CD4-positive, alpha-beta memory T cell (primary cell): ENCODE measurements at regions not wholly inside any gene's neighbourhood (a gene's known extent, or its start where the extent isn't known, plus 50 kb on each side); places are given as distances from the start of the nearest gene placed in this dataset.

Source experiments
- CTCF ChIA-PET: fragments of 350-600 bp; sonication (Branson Sonifier 250); formaldehyde crosslinking; loops from one replicate; lab custom pipeline; 2021; ENCODE audit warnings: inconsistent platforms; ENCODE audit not compliant: partially characterized antibody; lab: Charles Lee
- POLR2A ChIA-PET: fragments of 350-600 bp; sonication (Branson Sonifier 250); formaldehyde crosslinking; loops from one replicate; lab custom pipeline; 2021; ENCODE audit not compliant: partially characterized antibody; lab: Charles Lee
- DNase-seq, 5 donors: peaks; one replicate each; pipeline versions ENCODE4 v3.0.0 to v3.0.0-alpha.2; 2020 to 2022; ENCODE audit warnings: mixed read lengths in 1 of 5
- H3K27ac ChIP-seq: one replicate; pipeline ENCODE4 v1.7.0; 2013; ENCODE audit warnings: low read depth, low read length
- H3K27me3 ChIP-seq: 2 replicates; pipeline ENCODE4 v1.7.0; 2013; ENCODE audit warnings: mild to moderate bottlenecking, low read length, moderate library complexity; ENCODE audit not compliant: insufficient read depth
- H3K36me3 ChIP-seq: 2 replicates; pipeline ENCODE4 v1.7.0; 2013; ENCODE audit warnings: mild to moderate bottlenecking, low read length, moderate library complexity; ENCODE audit not compliant: insufficient read depth
- H3K4me1 ChIP-seq: 2 replicates; pipeline ENCODE4 v1.7.0; 2013; ENCODE audit warnings: mild to moderate bottlenecking, low read length, moderate library complexity; ENCODE audit not compliant: insufficient read depth
- H3K4me3 ChIP-seq, 2 donors: one replicate each; pipeline ENCODE4 v1.7.0; 2013; ENCODE audit warnings: low read length in 2 of 2, mild to moderate bottlenecking in 1 of 2
- H3K9me3 ChIP-seq, 2 donors: one replicate each; pipeline ENCODE4 v1.7.0; 2013; ENCODE audit warnings: low read length in 2 of 2, control low read depth in 1 of 2; ENCODE audit not compliant: control insufficient read depth in 1 of 2
- H3K27ac Mint-ChIP-seq, 7 donors: one replicate each; pipeline ENCODE4 v1.8.0; 2020 to 2021; ENCODE audit warnings: mixed read lengths in 7 of 7, mild to moderate bottlenecking in 6 of 7, inconsistent platforms in 3 of 7, moderate library complexity in 3 of 7
- H3K27me3 Mint-ChIP-seq, 2 donors: one replicate each; pipeline ENCODE4 v1.8.0; 2020 to 2021; ENCODE audit warnings: mixed read lengths in 2 of 2
- H3K36me3 Mint-ChIP-seq, 2 donors: one replicate each; pipeline ENCODE4 v1.8.0; 2020 to 2021; ENCODE audit warnings: mixed read lengths in 2 of 2, inconsistent platforms in 1 of 2, mild to moderate bottlenecking in 1 of 2
- H3K4me1 Mint-ChIP-seq, 4 donors: one replicate each; pipeline ENCODE4 v1.8.0; 2020 to 2021; ENCODE audit warnings: mixed read lengths in 4 of 4, mild to moderate bottlenecking in 1 of 4
- H3K4me3 Mint-ChIP-seq, 8 donors: one replicate each; pipeline ENCODE4 v1.8.0; 2020 to 2021; ENCODE audit warnings: mixed read lengths in 8 of 8, mild to moderate bottlenecking in 7 of 8, moderate library complexity in 6 of 8, inconsistent platforms in 3 of 8
- H3K9me3 Mint-ChIP-seq, 8 donors: one replicate each; pipeline ENCODE4 v1.8.0; 2020 to 2021; ENCODE audit warnings: mixed read lengths in 8 of 8, mild to moderate bottlenecking in 5 of 8, inconsistent platforms in 3 of 8, moderate library complexity in 1 of 8
- intact Hi-C: fragments of 100-400 bp; cut with micrococcal nuclease; formaldehyde crosslinking; loops from one replicate; pipeline ENCODE4 v1.15.1; 2023

GRCh38 chr10:131668903-131669302 lies 231.9 kb upstream of the PPP2R2D start:
- Histone ChIP-seq H3K27ac (no peak overlapping the region), H3K27me3 (no peaks in the 10 kb centered on the region), H3K4me3 (no peak overlapping the region), H3K4me1 (no peaks in the 10 kb centered on the region), H3K36me3 (no peaks in the 10 kb centered on the region), H3K9me3 (no peaks in the 10 kb centered on the region)
- Mint-ChIP-seq H3K4me3 (no peak overlapping the region), H3K27ac (no peak overlapping the region), H3K4me1 (no peaks in the 10 kb centered on the region), H3K9me3 (peaks cover 0 to 17% (median 3%) of the 10 kb centered on the region in 8 donors), H3K36me3 (no peaks in the 10 kb centered on the region), H3K27me3 (no peaks in the 10 kb centered on the region)
- ChIA-PET POLR2A (no interaction called here), CTCF (no interaction called here)
- intact Hi-C loops: no loop called here
- no peak for DNase-seq

DNA sequence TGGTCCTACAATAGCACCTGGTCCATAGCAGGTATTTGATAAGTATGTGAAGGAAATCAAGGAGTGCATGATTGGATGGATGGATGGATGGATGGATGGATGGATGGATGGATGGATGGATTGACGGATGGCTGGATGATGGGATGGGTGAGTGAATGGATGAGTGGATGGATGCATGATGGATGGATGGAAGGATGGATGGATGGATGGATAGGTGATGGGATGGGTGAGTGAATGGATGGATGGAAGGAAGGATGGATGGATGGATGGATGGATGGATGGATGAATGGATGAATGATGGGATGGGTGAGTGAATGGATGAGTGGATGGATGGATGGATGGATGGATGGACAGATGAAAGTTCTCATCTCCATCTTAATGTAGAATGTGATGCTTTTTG lies 231.0 kb upstream of the PPP2R2D start:
- no peak for DNase-seq
- no peaks in the 10 kb centered on the region for H3K27me3 ChIP-seq
- ChIA-PET POLR2A (no interaction called here), CTCF (no interaction called here)
- H3K9me3 ChIP-seq: no peaks in the 10 kb centered on the region
- Mint-ChIP-seq H3K27me3 (no peaks in the 10 kb centered on the region), H3K27ac (no peak overlapping the region), H3K36me3 (no peaks in the 10 kb centered on the region), H3K9me3 (peaks cover 0 to 17% (median 3%) of the 10 kb centered on the region in 8 donors), H3K4me1 (no peaks in the 10 kb centered on the region), H3K4me3 (no peak overlapping the region)
- H3K4me1 ChIP-seq: no peaks in the 10 kb centered on the region
- intact Hi-C loops: no loop called here
- H3K27ac ChIP-seq: no peak overlapping the region
- no peak overlapping the region for H3K4me3 ChIP-seq
- H3K36me3 ChIP-seq: no peaks in the 10 kb centered on the region

- H3K4me3 ChIP-seq: no peak overlapping the region
- DNase-seq: no peak
- ChIA-PET CTCF (no interaction called here), POLR2A (no interaction called here)
- peaks cover 0 to 17% (median 3%) of the 10 kb centered on the region in 8 donors for H3K9me3 Mint-ChIP-seq
- H3K27ac Mint-ChIP-seq: no peak overlapping the region
- no peaks in the 10 kb centered on the region for H3K27me3 Mint-ChIP-seq
- no peaks in the 10 kb centered on the region for H3K4me1 ChIP-seq
- H3K9me3 ChIP-seq: no peaks in the 10 kb centered on the region
- no peaks in the 10 kb centered on the region for H3K36me3 ChIP-seq
- no peak overlapping the region for H3K4me3 Mint-ChIP-seq
- H3K4me1 Mint-ChIP-seq: no peaks in the 10 kb centered on the region
- no peaks in the 10 kb centered on the region for H3K36me3 Mint-ChIP-seq
- H3K27ac ChIP-seq: no peak overlapping the region
- intact Hi-C loops: no loop called here
- no peaks in the 10 kb centered on the region for H3K27me3 ChIP-seq
These were observed 230.5 kb upstream of the PPP2R2D start for GRCh38 chr10:131670341-131670740.

DNA sequence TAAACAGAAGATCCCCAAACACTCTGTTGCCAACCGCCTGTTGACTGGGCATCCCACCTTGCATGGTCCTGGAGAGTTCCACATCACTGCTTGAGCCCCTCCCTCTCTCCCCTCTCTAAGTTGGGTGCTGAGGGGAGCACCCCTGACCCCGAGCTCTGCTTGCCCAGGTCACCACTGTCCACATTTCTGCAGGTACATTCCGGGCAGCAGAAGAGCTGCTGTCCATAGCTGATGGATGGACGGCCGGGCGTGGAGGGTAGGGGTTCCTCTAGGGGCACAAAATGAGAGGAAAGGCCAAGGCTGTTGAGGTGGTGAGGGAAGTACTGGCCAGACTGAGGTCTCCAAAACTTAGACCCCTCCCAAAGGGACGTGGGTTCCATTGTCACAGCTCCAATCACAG lies 227.4 kb upstream of the PPP2R2D start:
- no peaks in the 10 kb centered on the region for H3K36me3 Mint-ChIP-seq

GRCh38 chr10:131674130-131674529 lies 226.7 kb upstream of the PPP2R2D start:
- Histone ChIP-seq H3K4me3 (no peak overlapping the region), H3K36me3 (no peaks in the 10 kb centered on the region), H3K27me3 (no peaks in the 10 kb centered on the region), H3K9me3 (no peaks in the 10 kb centered on the region), H3K27ac (no peak overlapping the region), H3K4me1 (no peaks in the 10 kb centered on the region)
- H3K27ac Mint-ChIP-seq: no peak overlapping the region
- ChIA-PET CTCF (no interaction called here), POLR2A (no interaction called here)
- no peak overlapping the region for H3K4me3 Mint-ChIP-seq
- intact Hi-C loops: no loop called here
- no peak for DNase-seq
- no peaks in the 10 kb centered on the region for H3K36me3 Mint-ChIP-seq
- H3K27me3 Mint-ChIP-seq: no peaks in the 10 kb centered on the region
- H3K4me1 Mint-ChIP-seq: no peaks in the 10 kb centered on the region
- H3K9me3 Mint-ChIP-seq: peaks cover 0 to 22% (median 3%) of the 10 kb centered on the region in 8 donors

More for the DNA sequence above, 227.4 kb upstream of the PPP2R2D start:
- ChIA-PET POLR2A (no interaction called here), CTCF (no interaction called here)
- DNase-seq: no peak
- Histone ChIP-seq H3K27me3 (no peaks in the 10 kb centered on the region), H3K9me3 (no peaks in the 10 kb centered on the region), H3K36me3 (no peaks in the 10 kb centered on the region), H3K27ac (no peak overlapping the region), H3K4me3 (no peak overlapping the region), H3K4me1 (no peaks in the 10 kb centered on the region)
- H3K9me3 Mint-ChIP-seq: peaks cover 0 to 22% (median 3%) of the 10 kb centered on the region in 8 donors
- peak overlapping the region in 1 of 7 donors; percentile 77 for H3K27ac Mint-ChIP-seq
- intact Hi-C loops: no loop called here
- H3K27me3 Mint-ChIP-seq: no peaks in the 10 kb centered on the region
- H3K4me1 Mint-ChIP-seq: no peaks in the 10 kb centered on the region
- no peak overlapping the region for H3K4me3 Mint-ChIP-seq

DNA sequence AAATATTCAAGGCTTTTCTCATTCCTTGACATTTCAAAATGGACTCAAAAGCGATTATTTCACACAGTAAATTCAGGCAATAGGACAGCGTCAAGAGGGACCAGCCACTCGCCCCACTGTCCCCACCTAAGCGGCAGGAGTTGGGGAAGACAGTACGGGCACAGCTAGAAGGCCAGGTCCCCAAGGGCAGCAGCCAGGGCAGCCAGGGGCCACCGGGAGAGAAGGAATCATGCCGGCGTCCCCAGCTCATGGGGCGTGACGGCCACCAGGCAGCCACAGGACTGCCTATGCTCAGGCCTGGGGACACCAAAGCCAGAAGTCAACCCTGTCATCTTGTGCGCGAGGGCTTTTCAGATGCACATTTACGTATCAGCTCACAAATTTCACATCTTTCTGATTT lies 225.7 kb upstream of the PPP2R2D start:
- no peaks in the 10 kb centered on the region for H3K27me3 Mint-ChIP-seq
- H3K36me3 ChIP-seq: no peaks in the 10 kb centered on the region
- no peaks in the 10 kb centered on the region for H3K9me3 ChIP-seq
- H3K27ac Mint-ChIP-seq: peak overlapping the region in 1 of 7 donors; percentile 43
- no peak for DNase-seq
- ChIA-PET POLR2A (no interaction called here), CTCF (no interaction called here)
- H3K27ac ChIP-seq: no peak overlapping the region
- no peaks in the 10 kb centered on the region for H3K4me1 Mint-ChIP-seq
- no peak overlapping the region for H3K4me3 Mint-ChIP-seq
- no peaks in the 10 kb centered on the region for H3K36me3 Mint-ChIP-seq
- no peak overlapping the region for H3K4me3 ChIP-seq
- H3K4me1 ChIP-seq: no peaks in the 10 kb centered on the region
- intact Hi-C loops: no loop called here
- H3K9me3 Mint-ChIP-seq: peaks cover 0 to 21% (median under 1%) of the 10 kb centered on the region in 8 donors
- H3K27me3 ChIP-seq: no peaks in the 10 kb centered on the region

GRCh38 chr10:131676046-131676799 lies 224.6 kb upstream of the PPP2R2D start:
- Histone ChIP-seq H3K27ac (no peak overlapping the region), H3K27me3 (no peaks in the 10 kb centered on the region), H3K9me3 (no peaks in the 10 kb centered on the region), H3K4me1 (no peaks in the 10 kb centered on the region), H3K4me3 (no peak overlapping the region), H3K36me3 (no peaks in the 10 kb centered on the region)
- DNase-seq: no peak
- no peak overlapping the region for H3K27ac Mint-ChIP-seq
- CTCF ChIA-PET: no interaction called here
- intact Hi-C loops: no loop called here
- H3K4me3 Mint-ChIP-seq: no peak overlapping the region
- H3K27me3 Mint-ChIP-seq: peaks cover 0 to under 1% of the 10 kb centered on the region in 2 donors
- peaks cover 0 to 20% (median under 1%) of the 10 kb centered on the region in 8 donors for H3K9me3 Mint-ChIP-seq
- H3K36me3 Mint-ChIP-seq: no peaks in the 10 kb centered on the region
- no peaks in the 10 kb centered on the region for H3K4me1 Mint-ChIP-seq
- POLR2A ChIA-PET: no interaction called here
